Type B pancreatic cell (in vitro differentiated cells): ENCODE measurements at regions not wholly inside any gene's neighbourhood (a gene's known extent, or its start where the extent isn't known, plus 50 kb on each side); places are given as distances from the start of the nearest gene placed in this dataset.

Source experiments
- DNase-seq: peaks from one replicate; pipeline ENCODE4 v3.0.0; 2021; ENCODE audit warnings: mixed read lengths; ENCODE audit not compliant: unreplicated experiment; ENCODE audit errors: extremely low spot score
- H3K27ac Mint-ChIP-seq: 2 replicates; pipeline ENCODE4 v1.8.0; 2021; ENCODE audit warnings: mild to moderate bottlenecking, mixed read lengths
- H3K27me3 Mint-ChIP-seq: 2 replicates; pipeline ENCODE4 v1.8.0; 2021; ENCODE audit warnings: mixed read lengths
- H3K36me3 Mint-ChIP-seq: 2 replicates; pipeline ENCODE4 v1.8.0; 2021; ENCODE audit warnings: mixed read lengths
- H3K4me1 Mint-ChIP-seq: one replicate; pipeline ENCODE4 v1.8.0; 2021; ENCODE audit warnings: mixed read lengths; ENCODE audit not compliant: unreplicated experiment
- H3K4me3 Mint-ChIP-seq: 2 replicates; pipeline ENCODE4 v1.8.0; 2021; ENCODE audit warnings: mild to moderate bottlenecking, mixed read lengths
- H3K9me3 Mint-ChIP-seq: 2 replicates; pipeline ENCODE4 v1.8.0; 2021; ENCODE audit warnings: mixed read lengths
- CTCF ChIP-seq: fragments of 200-600 bp; sonication (generic); conservative IDR thresholded peaks from 2 replicates; pipeline ENCODE4 v1.5.0; 2021; ENCODE audit warnings: antibody characterized with exemption, mild to moderate bottlenecking

DNA sequence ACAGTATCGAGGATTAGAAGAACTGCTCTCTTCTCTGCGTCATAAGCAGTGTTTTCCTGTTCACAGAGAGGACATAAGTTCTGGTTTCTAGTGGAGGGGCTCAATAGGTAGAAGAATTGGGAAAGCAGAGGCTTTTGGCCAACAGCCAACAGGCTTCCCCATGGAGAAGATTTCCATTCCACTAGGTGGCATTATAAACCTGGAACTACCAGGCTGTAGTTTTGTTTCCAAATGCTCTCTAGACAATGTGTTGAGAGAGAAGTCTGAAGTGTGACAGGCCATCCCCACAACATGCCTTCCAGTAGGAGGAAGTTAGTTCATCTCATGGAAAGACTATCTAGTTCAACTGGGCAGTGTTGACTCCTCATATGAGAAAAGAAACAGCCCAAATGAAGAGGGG lies 63.8 kb upstream of the ANXA10 start:
- no peak for DNase-seq
- no peak for TF ChIP-seq CTCF
- Mint-ChIP-seq H3K9me3 (peaks cover 14% of the 10 kb centered on the region), H3K4me3 (no peak overlapping the region), H3K36me3 (no peaks in the 10 kb centered on the region), H3K27me3 (no peaks in the 10 kb centered on the region), H3K4me1 (no peaks in the 10 kb centered on the region), H3K27ac (peak overlapping the region; percentile 51)

- Mint-ChIP-seq H3K9me3 (peaks cover 14% of the 10 kb centered on the region), H3K4me1 (no peaks in the 10 kb centered on the region)
- DNase-seq, result no peak
Measured at GRCh38 chr4:168028970-168029597, 63.3 kb upstream of the ANXA10 start.

GRCh38 chr4:168037676-168038075 lies 54.7 kb upstream of the ANXA10 start:
- Mint-ChIP-seq H3K27me3 (no peaks in the 10 kb centered on the region), H3K36me3 (no peaks in the 10 kb centered on the region), H3K4me1 (no peaks in the 10 kb centered on the region), H3K27ac (no peak overlapping the region), H3K4me3 (no peak overlapping the region), H3K9me3 (no peaks in the 10 kb centered on the region)
- TF ChIP-seq CTCF, result no peak
- DNase-seq, result no peak

More at GRCh38 chr4:168028970-168029597, 63.3 kb upstream of the ANXA10 start:
- Mint-ChIP-seq H3K4me3 (no peak overlapping the region), H3K27me3 (no peaks in the 10 kb centered on the region), H3K27ac (peak overlapping the region; percentile 51), H3K36me3 (no peaks in the 10 kb centered on the region)
- TF ChIP-seq CTCF, result no peak

DNA sequence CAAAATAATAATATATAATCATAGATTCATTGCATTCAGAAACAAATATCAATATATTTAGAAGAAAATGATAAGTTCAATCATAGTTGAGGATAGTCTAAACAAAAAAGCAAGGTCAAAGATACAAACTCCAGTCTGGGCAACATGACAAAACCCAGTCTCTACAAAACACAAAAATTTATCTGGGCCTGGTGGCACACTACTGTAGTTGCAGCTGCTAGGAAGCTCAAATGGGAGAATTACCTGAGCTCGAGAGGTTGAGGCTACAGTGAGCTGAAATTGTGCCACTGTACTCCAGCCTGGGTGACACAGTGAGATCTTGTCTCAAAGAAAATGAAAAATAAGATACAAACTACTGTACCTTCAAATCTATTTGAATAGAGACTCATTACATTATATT lies 52.7 kb upstream of the ANXA10 start:
- H3K9me3 Mint-ChIP-seq, result no peaks in the 10 kb centered on the region
- no peak overlapping the region for H3K27ac Mint-ChIP-seq
- H3K4me1 Mint-ChIP-seq, result no peaks in the 10 kb centered on the region
- DNase-seq, result no peak
- TF ChIP-seq CTCF, result no peak
- H3K27me3 Mint-ChIP-seq, result no peaks in the 10 kb centered on the region
- no peak overlapping the region for H3K4me3 Mint-ChIP-seq
- H3K36me3 Mint-ChIP-seq, result no peaks in the 10 kb centered on the region
